Motor neuron (in vitro differentiated cells): ENCODE measurements at regions not wholly inside any gene's neighbourhood (a gene's known extent, or its start where the extent isn't known, plus 50 kb on each side); places are given as distances from the start of the nearest gene placed in this dataset.
A peak's percentile ranks its signal among the peaks of the same experiment; 100 is the strongest.

Experiments used
- ATAC-seq, 8 experiments: fragments of 200-7000 bp; cut with Tn5 transposase; replicated peaks in 6 of 8; 2 replicates each; pipeline ENCODE4 v1.8.0; 2021; ENCODE audit warnings: mild to moderate bottlenecking in 8 of 8, moderate library complexity in 8 of 8
- H3K27ac ChIP-seq, 2 donors: fragments of 250-450 bp; sonication (Bioruptor Pico); 2 replicates each; pipeline ENCODE4 v1.9.0; 2021; ENCODE audit warnings: antibody characterized with exemption in 2 of 2, mild to moderate bottlenecking in 2 of 2, moderate library complexity in 1 of 2
- H3K4me1 ChIP-seq, 2 donors: fragments of 250-450 bp; sonication (Bioruptor Pico); replicated peaks in 1 of 2; 2 replicates each; pipeline ENCODE4 v1.6.1; 2021; ENCODE audit warnings: antibody characterized with exemption in 2 of 2, mild to moderate bottlenecking in 2 of 2, moderate library complexity in 1 of 2
- H3K4me3 ChIP-seq, 5 donors: fragments of 250-450 bp; sonication (Bioruptor Pico); 2 replicates each; pipeline ENCODE4 v1.9.0; 2021; ENCODE audit warnings: antibody characterized with exemption in 5 of 5, mild to moderate bottlenecking in 5 of 5, moderate library complexity in 4 of 5
- WGBS, 10 experiments: fragments of 450-650 bp; shearing (Covaris generic); methylation state at CpG; one replicate each; pipeline ENCODE4 v1.0.0; 2022; 5-methylcytosine and 5-hydroxymethylcytosine counted together
- in situ Hi-C, 9 experiments: fragments of 400-800 bp; cut with MboI; loops; one replicate each; pipeline ENCODE4 v1.15.0; 2021; ENCODE audit warnings: low sequenced_read_pairs in 9 of 9, low pct_unique_long_range_greater_than_20kb in 2 of 9; ENCODE audit not compliant: unreplicated experiment in 9 of 9

- peaks cover 9 to 10% of the 10 kb centered on the region in 2 donors for H3K4me1 ChIP-seq
These were observed 186.8 kb downstream of the ZEB2 start for GRCh38 chr2:144333143-144333555.

GRCh38 chr2:144332356-144333142 is 187.4 kb downstream of the ZEB2 start:
- Histone ChIP-seq H3K27ac (peak overlapping the region; percentile 73 to 83), H3K4me3 (peak overlapping the region; percentile 49 to 56 (median 53)), H3K4me1 (peaks cover 9 to 10% of the 10 kb centered on the region in 2 donors)
- ATAC-seq: peak; percentile 90 to 92 (median 90)
- in situ Hi-C loops: no loop called here
- 0 to 43% (median 7%) methylated on average over 2 to 15 of the region's 77 CpGs; no CpG with 5 or more reads in 3 of the 10 experiments for WGBS, 10 experiments

More at GRCh38 chr2:144333143-144333555, 186.8 kb downstream of the ZEB2 start:
- ATAC-seq: no peak
- Histone ChIP-seq H3K27ac (peak overlapping the region; percentile 73 to 83), H3K4me3 (peak overlapping the region; percentile 49 to 56 (median 53))
- 33 to 94% (median 68%) methylated on average over 2 to 9 of the region's 9 CpGs for WGBS, 10 experiments
- in situ Hi-C loops: no loop called here

- peak in 6 of 8 experiments; percentile 38 to 72 (median 46) for ATAC-seq
- peaks cover 9 to 10% of the 10 kb centered on the region in 2 donors for H3K4me1 ChIP-seq
- in situ Hi-C loops: no loop called here
- H3K27ac ChIP-seq: peak overlapping the region; percentile 73 to 83
- 0 to 3% (median 0%) methylated on average over 2 to 16 of the region's 66 CpGs; no CpG with 5 or more reads in 6 of the 10 experiments for WGBS, 10 experiments
- H3K4me3 ChIP-seq: peak overlapping the region; percentile 49 to 56 (median 53)
These were observed 188.1 kb downstream of the ZEB2 start for GRCh38 chr2:144331674-144332355.

- no peak for ATAC-seq
- peak overlapping the region; percentile 49 to 56 (median 53) for H3K4me3 ChIP-seq
- 3 to 10% (median 6%) methylated on average over 3 to 12 of the region's 12 CpGs for WGBS, 10 experiments
- H3K27ac ChIP-seq: no peak overlapping the region
- in situ Hi-C loops: no loop called here
- H3K4me1 ChIP-seq: peaks cover 9 to 10% of the 10 kb centered on the region in 2 donors
These were observed 188.8 kb downstream of the ZEB2 start for GRCh38 chr2:144330951-144331673.

- no peak for ATAC-seq
- Histone ChIP-seq H3K4me3 (no peak overlapping the region), H3K27ac (no peak overlapping the region), H3K4me1 (peaks cover 15% of the 10 kb centered on the region in 2 donors)
- in situ Hi-C loops: no loop called here
- 75 to 100% (median 87%) methylated on average over 1 to 2 of the region's 2 CpGs for WGBS, 10 experiments
These were observed 190.4 kb downstream of the ZEB2 start for GRCh38 chr2:144329472-144329871.

- in situ Hi-C loops: no loop called here
- ATAC-seq: no peak
- WGBS, 10 experiments: 83 to 100% (median 98%) methylated on average over 2 to 7 of the region's 7 CpGs
- peaks cover 15% of the 10 kb centered on the region in 2 donors for H3K4me1 ChIP-seq
- no peak overlapping the region for H3K4me3 ChIP-seq
- H3K27ac ChIP-seq: no peak overlapping the region
These were observed 191.0 kb downstream of the ZEB2 start for GRCh38 chr2:144328938-144329337.

GRCh38 chr2:144326825-144327224 is 193.1 kb downstream of the ZEB2 start:
- Histone ChIP-seq H3K27ac (no peak overlapping the region), H3K4me1 (peaks cover 9% of the 10 kb centered on the region in 2 donors), H3K4me3 (no peak overlapping the region)
- in situ Hi-C loops: no loop called here
- ATAC-seq: no peak
- 84 to 100% (median 100%) methylated on average over 1 to 2 of the region's 3 CpGs; no CpG with 5 or more reads in 7 of the 10 experiments for WGBS, 10 experiments

- Histone ChIP-seq H3K4me1 (peaks cover 6% of the 10 kb centered on the region in 2 donors), H3K4me3 (no peak overlapping the region), H3K27ac (no peak overlapping the region)
- ATAC-seq: no peak
- WGBS, 10 experiments: 40 to 88% (median 76%) methylated on average over 1 to 3 of the region's 3 CpGs
- in situ Hi-C loops: no loop called here
These were observed 194.8 kb downstream of the ZEB2 start for GRCh38 chr2:144325086-144325485.

- Histone ChIP-seq H3K4me3 (no peak overlapping the region), H3K4me1 (peaks cover 6% of the 10 kb centered on the region in 2 donors), H3K27ac (no peak overlapping the region)
- in situ Hi-C loops: no loop called here
- WGBS, 10 experiments: 40 to 100% (median 80%) methylated on average over 1 to 3 of the region's 4 CpGs; no CpG with 5 or more reads in 1 of the 10 experiments
- peak in 3 of 8 experiments; percentile 32 to 60 (median 46) for ATAC-seq
These were observed 195.4 kb downstream of the ZEB2 start for GRCh38 chr2:144324446-144325045.

- no peak overlapping the region for H3K27ac ChIP-seq
- peaks cover 6% of the 10 kb centered on the region in 2 donors for H3K4me1 ChIP-seq
- no peak for ATAC-seq
- no peak overlapping the region for H3K4me3 ChIP-seq
- in situ Hi-C loops: no loop called here
- WGBS, 10 experiments: 70 to 100% (median 100%) methylated on average over 1 to 2 of the region's 2 CpGs; no CpG with 5 or more reads in 1 of the 10 experiments
These were observed 196.0 kb downstream of the ZEB2 start for GRCh38 chr2:144323946-144324345.

GRCh38 chr2:144322379-144322778 is 197.5 kb downstream of the ZEB2 start:
- H3K4me1 ChIP-seq: peaks cover 6% of the 10 kb centered on the region in 2 donors
- ATAC-seq: peak in 1 of 8 experiments; percentile 37
- in situ Hi-C loops: no loop called here
- no peak overlapping the region for H3K4me3 ChIP-seq
- H3K27ac ChIP-seq: no peak overlapping the region
- whole genome bisulfite sequencing, 10 experiments: 16 to 100% (median 84%) methylated on average over 1 to 2 of the region's 2 CpGs

- ATAC-seq: no peak
- in situ Hi-C loops: no loop called here
- H3K27ac ChIP-seq: no peak overlapping the region
- peaks cover 4 to 6% of the 10 kb centered on the region in 2 donors for H3K4me1 ChIP-seq
- 0 to 100% (median 93%) methylated on average over 1 of the region's 1 CpG; no CpG with 5 or more reads in 6 of the 10 experiments for WGBS, 10 experiments
- no peak overlapping the region for H3K4me3 ChIP-seq
These were observed 199.4 kb downstream of the ZEB2 start for GRCh38 chr2:144320491-144320890.
